HepG2 (cell line): ENCODE measurements at regions not wholly inside any gene's neighbourhood (a gene's known extent, or its start where the extent isn't known, plus 50 kb on each side); places are given as distances from the start of the nearest gene placed in this dataset.

Experiments used
- ATAC-seq: fragments of 200-7000 bp; cut with Tn5 transposase; 3 replicates; pipeline ENCODE4 v1.9.1; 2020; ENCODE audit warnings: mild to moderate bottlenecking, moderate library complexity
- BruUV-seq: library from RNA; stranded (reverse); fragments of 400-500 nt; replicated peaks from 2 replicates; lab custom pipeline; 2021; lab: Mats Ljungman, UMichigan
- CTCF ChIA-PET: fragments of 300-600 bp; formaldehyde crosslinking; extraction: SDS; loops from one replicate; lab custom pipeline; 2021; ENCODE audit warnings: low total read pairs, inconsistent platforms, low intra/inter-chr PET ratio; lab: Yijun Ruan, JAX
- POLR2A ChIA-PET: fragments of 350-600 bp; sonication (Branson Sonifier 250); formaldehyde crosslinking; loops from one replicate; lab custom pipeline; 2020; ENCODE audit warnings: antibody characterized with exemption, inconsistent platforms; lab: Yijun Ruan, JAX
- DNase-seq: peaks from one replicate; pipeline ENCODE4 v3.0.0-alpha.2; 2015; ENCODE audit warnings: low spot score
- FAIRE-seq: peaks from 3 replicates; lab custom pipeline; 2011; peaks lifted over from hg19 to GRCh38; lab: Jason Lieb, UNC
- H2AFZ ChIP-seq: one replicate; pipeline ENCODE4 v1.6.1; 2011; ENCODE audit warnings: low read length, inconsistent platforms
- H3K27ac ChIP-seq: fragments of 300-600 bp; 3 replicates; pipeline ENCODE4 v1.8.0; 2011; ENCODE audit warnings: mixed run types, mild to moderate bottlenecking, mixed read lengths, low read length, inconsistent platforms; ENCODE audit not compliant: insufficient read depth; ENCODE audit errors: extremely low read length
- H3K27me3 ChIP-seq, 2 experiments: fragments of 200-600 bp in 1 of 2; 2 replicates in 1 of 2; 3 replicates in 1 of 2; pipeline versions ENCODE4 v1.6.0 to v1.8.0; 2011; ENCODE audit warnings: low read length in 2 of 2, mild to moderate bottlenecking in 2 of 2, moderate library complexity in 2 of 2, inconsistent platforms in 1 of 2; ENCODE audit not compliant: insufficient read depth in 2 of 2, control insufficient read depth in 1 of 2
- H3K36me3 ChIP-seq, 2 experiments: fragments of 200-600 bp in 1 of 2; replicated peaks in 1 of 2; 2 replicates in 1 of 2; 3 replicates in 1 of 2; pipeline versions ENCODE4 v1.5.1 to v1.8.0; 2011; ENCODE audit warnings: low read length in 2 of 2, inconsistent platforms in 1 of 2; ENCODE audit not compliant: insufficient read depth in 2 of 2, control insufficient read depth in 1 of 2
- H3K4me1 ChIP-seq: 2 replicates; pipeline ENCODE4 v1.5.1; 2012; ENCODE audit warnings: low read length, inconsistent platforms; ENCODE audit not compliant: insufficient read depth
- H3K4me2 ChIP-seq: 2 replicates; pipeline ENCODE4 v1.6.0; 2011; ENCODE audit warnings: low read depth, low read length, inconsistent platforms
- H3K4me3 ChIP-seq, 3 experiments: fragments of 200-600 bp in 1 of 3; sonication (generic), shearing (Covaris generic) in 1 of 3; replicated peaks in 1 of 3; 2 replicates each; pipeline ENCODE4 v1.5.1; 2011 to 2016; ENCODE audit warnings: low read length in 3 of 3, inconsistent platforms in 2 of 3, low read depth in 2 of 3, mild to moderate bottlenecking in 2 of 3, control low read depth in 1 of 3, mixed read lengths in 1 of 3; ENCODE audit not compliant: insufficient read depth in 1 of 3
- H3K79me2 ChIP-seq: one replicate; pipeline ENCODE4 v1.6.1; 2011; ENCODE audit warnings: low read length, inconsistent platforms; ENCODE audit not compliant: insufficient read depth
- H3K9ac ChIP-seq: 2 replicates; pipeline ENCODE4 v1.6.0; 2011; ENCODE audit warnings: mild to moderate bottlenecking, low read depth, low read length, inconsistent platforms; ENCODE audit not compliant: insufficient read depth
- H3K9me3 ChIP-seq: 2 replicates; pipeline ENCODE4 v1.5.1; 2012; ENCODE audit warnings: mild to moderate bottlenecking, low read length
- H4K20me1 ChIP-seq: 2 replicates; pipeline ENCODE4 v1.6.0; 2011; ENCODE audit warnings: inconsistent platforms, mild to moderate bottlenecking, low read length, moderate library complexity; ENCODE audit not compliant: insufficient read depth
- BCL6 ChIP-seq: IDR thresholded peaks from 2 replicates; pipeline ENCODE4 v1.6.1; 2016; ENCODE audit warnings: missing genetic modification reagents, missing compliant biosample characterization
- CEBPG ChIP-seq: IDR thresholded peaks from 2 replicates; pipeline ENCODE4 v1.6.1; 2016
- KAT2B ChIP-seq: fragments of 150-350 bp; IDR thresholded peaks from 2 replicates; pipeline ENCODE4 v1.6.1; 2014; ENCODE audit warnings: low read depth, low read length, borderline replicate concordance
- KLF9 ChIP-seq: IDR thresholded peaks from 2 replicates; pipeline ENCODE4 v1.6.1; 2016; ENCODE audit warnings: low read depth
- NFIC ChIP-seq: IDR thresholded peaks from 2 replicates; pipeline ENCODE4 v1.6.1; 2012; ENCODE audit warnings: mild to moderate bottlenecking, low read length, inconsistent platforms
- NPAS2 ChIP-seq: sonication (generic); formaldehyde crosslinking; IDR thresholded peaks from 2 replicates; pipeline ENCODE4 v1.8.0; 2022; ENCODE audit warnings: mild to moderate bottlenecking, missing genetic modification reagents, borderline replicate concordance
- NR1H2 ChIP-seq: sonication (generic); formaldehyde crosslinking; IDR thresholded peaks from 2 replicates; pipeline ENCODE4 v1.8.1; 2022; ENCODE audit warnings: low read depth, missing genetic modification reagents, borderline replicate concordance
- PREB ChIP-seq: sonication (generic); formaldehyde crosslinking; IDR thresholded peaks from 2 replicates; pipeline ENCODE4 v1.4.0; 2020; ENCODE audit warnings: missing genetic modification reagents
- SALL1 ChIP-seq: sonication (generic); formaldehyde crosslinking; IDR thresholded peaks from 2 replicates; pipeline ENCODE4 v1.8.0; 2022; ENCODE audit warnings: mild to moderate bottlenecking, missing genetic modification reagents
- SOX6 ChIP-seq, 2 experiments: fragments of 450-650 bp in 1 of 2; sonication (generic) in 1 of 2; formaldehyde crosslinking in 1 of 2; IDR thresholded peaks; 2 replicates each; pipeline versions ENCODE4 v1.4.0 to v1.6.1; 2017 to 2020; ENCODE audit warnings: antibody characterized with exemption in 1 of 2, mild to moderate bottlenecking in 1 of 2, missing genetic modification reagents in 1 of 2
- SUZ12 ChIP-seq: fragments of 150-350 bp; IDR thresholded peaks from 2 replicates; pipeline ENCODE4 v1.6.1; 2014; ENCODE audit warnings: low read depth, low read length
- TEAD3 ChIP-seq: optimal IDR thresholded peaks from 2 replicates; pipeline ENCODE3; 2016; ENCODE audit warnings: borderline replicate concordance
- TOE1 ChIP-seq: sonication (generic); formaldehyde crosslinking; IDR thresholded peaks from 2 replicates; pipeline ENCODE4 v1.4.0; 2020; ENCODE audit warnings: mild to moderate bottlenecking, missing genetic modification reagents
- TRIM24 ChIP-seq: sonication (generic); formaldehyde crosslinking; IDR thresholded peaks from 2 replicates; pipeline ENCODE4 v1.8.0; 2022; ENCODE audit warnings: mild to moderate bottlenecking, missing genetic modification reagents
- ZBTB14 ChIP-seq: sonication (generic); formaldehyde crosslinking; IDR thresholded peaks from 2 replicates; pipeline ENCODE4 v1.4.0; 2020; ENCODE audit warnings: missing genetic modification reagents
- ZNF749 ChIP-seq: sonication (generic); formaldehyde crosslinking; IDR thresholded peaks from 2 replicates; pipeline ENCODE4 v1.8.0; 2022; ENCODE audit warnings: mild to moderate bottlenecking, missing genetic modification reagents, moderate library complexity, borderline replicate concordance
- WGBS: methylation state at CpG from one replicate; pipeline ENCODE4 v1.1.6; 2017; ENCODE audit warnings: low lambda C conversion rate; 5-methylcytosine and 5-hydroxymethylcytosine counted together
- in situ Hi-C: cut with HindIII; loops from 2 replicates; pipeline ENCODE4 v1.10.0; 2017; ENCODE audit warnings: low pct_unique_long_range_greater_than_20kb; ENCODE audit not compliant: extremely low pct_ligation_motif_present
- intact Hi-C: fragments of 100-400 bp; cut with micrococcal nuclease; formaldehyde crosslinking; loops from one replicate; pipeline ENCODE4 v1.10.0; 2022; ENCODE audit not compliant: unreplicated experiment

DNA sequence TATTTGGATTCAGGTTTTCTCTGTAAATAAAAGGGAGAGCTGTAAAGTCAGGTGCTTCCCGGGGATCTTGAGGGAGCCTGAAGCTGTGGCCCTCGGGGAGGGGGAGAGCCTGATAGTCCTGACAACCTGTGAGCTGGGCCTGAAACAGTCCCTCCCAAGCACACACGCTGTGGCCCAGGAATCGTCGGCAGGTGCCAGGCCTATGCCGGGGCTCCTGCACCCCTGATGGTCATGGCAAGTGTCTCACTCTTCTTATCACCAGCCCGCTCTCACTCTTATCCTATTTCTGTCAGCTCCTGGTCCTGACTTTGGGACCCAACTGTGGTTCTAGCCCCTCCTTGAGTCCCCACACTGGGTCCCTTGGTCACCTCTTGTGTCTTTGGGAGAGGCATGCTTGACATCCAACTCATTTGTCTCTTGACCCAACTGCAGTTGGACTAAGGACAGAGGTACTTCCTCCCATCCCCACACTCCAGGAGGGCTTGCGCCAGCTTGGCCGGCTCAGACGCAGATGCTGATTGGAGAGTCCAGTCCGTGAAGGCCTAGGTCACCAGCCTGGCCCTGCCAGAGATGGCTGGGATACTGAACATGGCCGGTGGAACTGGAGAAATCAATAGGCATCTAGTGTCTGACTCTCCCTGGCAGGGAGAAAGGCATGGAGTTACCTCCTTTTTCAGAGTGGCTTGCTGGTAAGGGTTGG, 170.5 kb upstream of the WSCD1 start:
- FAIRE-seq (no peak), DNase-seq (no peak), ATAC-seq (no peak)
- Histone ChIP-seq H3K9me3 (no peaks in the 10 kb centered on the region), H3K9ac (no peak overlapping the region), H2AFZ (no peak overlapping the region), H4K20me1 (no peaks in the 10 kb centered on the region), H3K27me3 (no peaks in the 10 kb centered on the region), H3K36me3 (no peaks in the 10 kb centered on the region), H3K4me1 (no peaks in the 10 kb centered on the region), H3K79me2 (no peaks in the 10 kb centered on the region), H3K4me3 (no peak overlapping the region), H3K27ac (no peak overlapping the region), H3K4me2 (no peak overlapping the region)
- POLR2A ChIA-PET: no interaction called here
- WGBS: 57% methylated on average over 7 of the region's 12 CpGs
- TF ChIP-seq KLF9 (no peak), NFIC (no peak), ZNF749 (CRISPR knock-in tag) (no peak), SALL1 (no peak), TRIM24 (no peak), SOX6 (IDR thresholded peaks at IDR 0.05) (no peak), SOX6 (CRISPR knock-in tag; IDR thresholded peaks at IDR 0.05) (no peak), TEAD3 (CRISPR knock-in tag) (no peak), BCL6 (no peak), NPAS2 (CRISPR knock-in tag) (no peak), ZBTB14 (no peak), CEBPG (CRISPR knock-in tag) (no peak), KAT2B (no peak), NR1H2 (CRISPR knock-in tag) (no peak), PREB (CRISPR knock-in tag) (no peak), SUZ12 (no peak), TOE1 (CRISPR knock-in tag) (no peak)
- intact Hi-C loops: no loop called here
- CTCF ChIA-PET: no interaction called here
- in situ Hi-C loops: no loop called here
- no TSS peak for BruUV-seq
